BJ (cell line): ENCODE measurements at regions not wholly inside any gene's neighbourhood (a gene's known extent, or its start where the extent isn't known, plus 50 kb on each side); places are given as distances from the start of the nearest gene placed in this dataset.

Experiments used
- CTCF ChIA-PET: fragments of 350-600 bp; formaldehyde crosslinking; extraction: SDS; loops from one replicate; lab custom pipeline; 2021; ENCODE audit warnings: antibody characterized with exemption, inconsistent platforms; lab: Yijun Ruan, JAX
- POLR2A ChIA-PET: fragments of 300-600 bp; sonication (Branson Sonifier 250); formaldehyde crosslinking; extraction: SDS; loops from one replicate; lab custom pipeline; 2021; ENCODE audit warnings: antibody characterized with exemption; lab: Charles Lee
- DNase-seq: peaks from one replicate; pipeline ENCODE4 v3.0.0-alpha.2; 2011; ENCODE audit warnings: low read depth
- H3K27me3 ChIP-seq: 2 replicates; pipeline ENCODE4 v1.6.0; 2011; ENCODE audit warnings: low read length; ENCODE audit not compliant: control insufficient read depth, insufficient read depth
- H3K36me3 ChIP-seq: 2 replicates; pipeline ENCODE4 v1.5.1; 2011; ENCODE audit warnings: low read length; ENCODE audit not compliant: control insufficient read depth, insufficient read depth
- H3K4me3 ChIP-seq: 2 replicates; pipeline ENCODE4 v1.5.1; 2011; ENCODE audit warnings: low read depth, mild to moderate bottlenecking, control low read depth, low read length
- CTCF ChIP-seq: IDR thresholded peaks from 2 replicates; pipeline ENCODE4 v1.5.1; 2011; ENCODE audit warnings: low read depth, mild to moderate bottlenecking, control low read depth, inconsistent platforms, low read length, moderate library complexity; ENCODE audit not compliant: insufficient read depth

GRCh38 chr4:102422843-102423242 lies 77.6 kb upstream of the SLC39A8 start:
- TF ChIP-seq CTCF = no peak
- H3K36me3 ChIP-seq = no peaks in the 10 kb centered on the region
- DNase-seq = no peak
- POLR2A ChIA-PET = no interaction called here
- CTCF ChIA-PET = no interaction called here
- H3K27me3 ChIP-seq = no peaks in the 10 kb centered on the region
- H3K4me3 ChIP-seq = no peak overlapping the region

GRCh38 chr4:102423375-102423774 lies 77.8 kb upstream of the NFKB1 start:
- Histone ChIP-seq H3K27me3 (no peaks in the 10 kb centered on the region), H3K36me3 (no peaks in the 10 kb centered on the region), H3K4me3 (no peak overlapping the region)
- no peak for TF ChIP-seq CTCF
- ChIA-PET POLR2A (no interaction called here), CTCF (no interaction called here)
- no peak for DNase-seq

GRCh38 chr4:102427371-102427998 lies 73.7 kb upstream of the NFKB1 start:
- ChIA-PET CTCF (interaction anchor here (0.7 kb wide), 1 partner anchor 181 kb away, joined by 3 read pairs; no protein-coding TSS in a partner anchor), POLR2A (no interaction called here)
- H3K4me3 ChIP-seq = no peak overlapping the region
- no peak for DNase-seq
- H3K27me3 ChIP-seq = no peaks in the 10 kb centered on the region
- no peaks in the 10 kb centered on the region for H3K36me3 ChIP-seq
- TF ChIP-seq CTCF = no peak

GRCh38 chr4:102428122-102428521 lies 73.0 kb upstream of the NFKB1 start:
- no peak for DNase-seq
- CTCF ChIA-PET = no interaction called here
- Histone ChIP-seq H3K4me3 (no peak overlapping the region), H3K36me3 (no peaks in the 10 kb centered on the region), H3K27me3 (no peaks in the 10 kb centered on the region)
- POLR2A ChIA-PET = no interaction called here
- no peak for TF ChIP-seq CTCF

GRCh38 chr4:102429553-102429952 lies 71.6 kb upstream of the NFKB1 start:
- POLR2A ChIA-PET = no interaction called here
- H3K4me3 ChIP-seq = no peak overlapping the region

More at GRCh38 chr4:102429553-102429952, 71.6 kb upstream of the NFKB1 start:
- H3K27me3 ChIP-seq = no peaks in the 10 kb centered on the region
- DNase-seq = no peak
- CTCF ChIA-PET = interaction anchor here (1.1 to 2.1 kb wide), 3 partner anchors 9 to 191 kb away, joined by 3 to 8 read pairs (median 4); no protein-coding TSS in a partner anchor
- TF ChIP-seq CTCF = no peak
- no peaks in the 10 kb centered on the region for H3K36me3 ChIP-seq
